ENCODE measurements at regions not wholly inside any gene's neighbourhood (a gene's known extent, or its start where the extent isn't known, plus 50 kb on each side); places are given as distances from the start of the nearest gene placed in this dataset.
"Not testable (repeated sequence)": the region's sequence is repeated elsewhere in the genome, so short reads cannot be mapped to it uniquely, and the experiment has no call there.

GRCh38 chr5:127133071-127133470 lies 59.8 kb upstream of the C5orf63 start:
- DNase-seq = no peak

DNA sequence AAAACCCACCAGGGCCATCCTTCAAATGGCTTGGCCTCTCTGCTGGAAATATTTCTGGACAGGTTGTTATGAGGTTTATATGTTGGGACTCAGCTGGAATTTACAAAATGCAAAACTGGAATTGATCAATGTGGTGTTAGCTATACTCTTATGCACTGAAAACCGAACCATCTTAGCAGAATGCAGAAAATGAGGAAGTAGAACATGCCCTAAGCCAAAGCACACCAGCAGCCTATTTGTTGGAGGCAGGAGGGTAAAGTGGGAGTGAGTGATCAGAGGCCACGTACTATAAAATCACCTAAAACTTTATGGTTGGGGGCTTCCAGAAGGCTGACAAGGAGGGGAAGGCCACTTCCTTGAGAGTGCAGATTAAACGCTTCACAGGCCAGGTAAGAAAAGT lies 63.6 kb upstream of the C5orf63 start:
- no peak for DNase-seq

DNA sequence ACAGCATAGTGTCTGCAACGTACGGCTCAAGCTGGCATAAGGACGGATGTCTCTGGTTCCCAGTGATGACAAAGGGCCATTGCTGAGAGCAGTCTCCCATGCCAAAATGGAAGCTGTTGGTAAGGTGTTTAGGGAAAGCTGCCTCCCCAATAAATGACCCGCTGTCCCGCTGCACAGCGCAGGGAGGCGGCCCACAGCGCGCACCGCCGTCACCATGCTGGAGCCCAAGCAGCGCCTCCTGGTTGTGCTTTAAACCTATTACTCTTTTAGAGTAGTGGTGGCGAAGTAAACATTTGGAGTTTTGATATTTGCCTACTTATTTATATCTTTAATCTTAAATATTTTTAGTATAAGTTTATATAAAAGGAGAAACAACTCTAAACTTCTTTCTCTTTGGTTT lies 70.4 kb upstream of the C5orf63 start:
- no peak for DNase-seq

DNA sequence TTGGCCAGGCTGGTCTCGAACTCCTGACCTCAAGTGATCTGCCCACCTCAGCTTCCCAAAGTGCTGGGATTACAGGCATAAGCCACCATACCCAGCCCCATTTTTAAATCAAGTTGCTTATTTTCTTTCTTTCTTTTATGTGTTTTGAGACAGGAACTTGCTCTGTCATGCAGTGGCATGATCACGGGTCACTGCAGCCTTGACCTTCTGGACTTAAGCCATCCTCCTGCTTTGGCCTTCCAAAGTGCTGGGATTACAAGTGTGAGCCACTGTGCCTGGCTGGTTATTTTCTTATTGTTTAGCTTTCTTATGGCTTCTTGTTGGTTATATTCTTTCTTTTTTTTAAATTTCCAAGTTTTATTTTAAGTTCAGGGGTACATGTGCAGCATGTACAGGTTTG lies 79.7 kb upstream of the C5orf63 start:
- DNase-seq = no peak

GRCh38 chr5:127153521-127153920 lies 80.2 kb upstream of the C5orf63 start:
- no peak for DNase-seq

DNA sequence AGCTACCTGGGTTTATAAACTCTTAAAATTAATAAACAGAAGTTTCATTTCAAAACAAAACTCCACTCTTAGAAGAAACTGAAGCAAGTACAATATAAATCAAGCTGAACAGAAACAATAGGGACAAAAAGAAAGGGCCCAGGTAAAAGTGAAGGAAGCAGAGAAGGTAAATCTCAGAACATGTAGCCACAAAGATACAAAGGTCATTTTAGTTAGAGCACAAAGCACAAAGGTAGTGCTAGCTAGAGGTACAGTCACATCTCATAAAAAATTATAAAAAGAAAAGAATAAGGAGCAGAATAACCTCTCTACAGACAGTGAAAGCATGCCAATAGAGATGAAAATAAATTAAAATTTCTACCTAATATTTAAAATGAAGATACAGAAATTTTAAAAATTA lies 90.4 kb upstream of the C5orf63 start:
- DNase-seq = no peak

DNA sequence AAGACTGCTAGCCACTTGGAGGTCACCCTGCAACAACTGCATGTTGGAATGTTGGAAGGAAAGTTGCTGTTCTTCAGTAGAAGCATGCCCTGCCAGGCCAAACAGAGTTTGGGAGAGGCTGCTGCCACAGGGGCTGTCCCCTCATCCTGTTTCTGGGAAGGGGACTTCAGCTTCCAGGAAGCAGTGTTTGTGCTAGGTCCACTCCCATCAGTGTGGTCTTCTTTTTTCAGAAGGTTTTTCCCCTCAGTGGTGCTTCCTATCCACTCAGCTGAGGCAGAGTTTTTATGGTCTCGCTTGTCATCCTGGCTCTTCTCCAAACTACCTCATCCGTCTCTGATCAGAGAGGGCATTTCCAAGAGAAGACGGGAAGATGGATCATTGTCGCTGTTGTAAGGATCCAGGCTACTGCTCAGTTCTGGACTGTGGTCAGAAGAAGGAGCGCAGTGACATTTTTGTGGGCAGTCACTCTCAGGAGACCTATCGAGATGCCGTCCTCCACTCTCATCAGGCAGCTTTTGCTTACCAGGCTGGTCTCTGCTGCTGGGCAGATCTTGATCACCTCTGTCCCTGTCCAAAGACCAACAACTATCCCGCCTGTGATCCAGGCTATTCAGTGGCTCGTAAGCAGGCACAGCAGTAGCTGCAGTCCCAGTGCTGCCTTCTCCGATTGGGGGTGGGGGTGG lies 97.8 kb upstream of the C5orf63 start:
- DNase-seq = no peak

- no peak for DNase-seq
Measured at GRCh38 chr5:127176769-127177168, 103.5 kb upstream of the C5orf63 start.

GRCh38 chr5:127182631-127183030 lies 108.0 kb upstream of the MEGF10 start:
- not testable (repeated sequence) for DNase-seq

DNA sequence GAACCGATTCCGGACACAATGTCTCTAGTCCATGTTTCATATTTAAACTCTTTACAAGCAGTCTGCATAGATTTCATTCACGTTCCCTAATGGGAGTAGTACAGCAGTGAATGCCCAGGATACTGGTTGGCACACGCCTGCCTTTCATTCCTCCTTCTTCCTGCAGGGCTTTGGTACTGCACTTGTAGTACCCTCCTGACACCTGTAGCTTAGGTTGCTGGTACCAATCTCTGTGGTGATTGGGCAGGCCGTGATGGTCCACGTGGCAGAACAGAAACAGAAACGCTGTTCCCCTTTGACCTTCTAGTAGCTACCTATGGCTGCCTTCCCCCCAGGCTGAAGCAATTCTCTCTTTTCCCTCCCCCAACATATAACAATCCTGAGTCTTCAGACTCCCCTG lies 107.3 kb upstream of the MEGF10 start:
- no peak for DNase-seq

GRCh38 chr5:127184851-127185250 lies 105.7 kb upstream of the MEGF10 start:
- no peak for DNase-seq

DNA sequence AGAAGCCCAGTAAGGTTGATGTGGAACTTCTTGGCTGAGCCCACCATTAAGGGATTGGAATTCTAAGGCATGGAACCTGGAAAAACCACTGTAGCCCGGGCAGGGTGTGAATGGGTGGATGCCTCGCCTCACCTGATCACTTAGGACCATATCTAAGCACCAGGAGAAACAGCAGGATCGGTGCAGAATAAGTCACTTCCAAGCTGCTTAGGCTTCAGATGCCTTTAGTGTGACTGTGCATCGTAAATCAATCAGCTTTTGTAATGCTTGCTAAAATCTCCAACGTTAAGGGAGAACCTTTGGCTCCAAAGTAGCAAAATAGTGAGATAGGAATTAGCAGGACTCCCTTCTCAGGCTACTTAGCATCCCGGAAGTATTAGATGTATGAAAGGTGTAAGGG lies 103.9 kb upstream of the MEGF10 start:
- no peak for DNase-seq

- DNase-seq = no peak
Measured at GRCh38 chr5:127187706-127188105, 102.9 kb upstream of the MEGF10 start.

DNA sequence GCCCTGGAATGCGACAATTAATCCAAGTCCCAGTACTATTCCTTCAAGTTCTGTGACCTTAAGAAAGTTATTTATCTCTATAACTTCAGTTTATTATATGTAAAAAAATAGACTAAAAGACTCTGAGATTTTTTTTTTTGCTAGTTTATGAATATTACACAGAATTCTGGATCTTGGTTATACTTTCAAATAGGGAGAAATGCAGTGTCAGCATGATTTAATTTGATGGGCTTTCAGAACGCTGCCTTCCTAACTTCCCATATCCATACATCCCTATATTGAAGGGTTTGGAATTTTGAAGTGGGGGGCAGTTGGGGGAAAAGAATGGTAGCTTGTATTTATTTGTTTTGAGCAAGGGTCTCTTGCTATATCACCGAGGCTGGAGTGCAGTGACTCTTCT lies 98.4 kb upstream of the MEGF10 start:
- DNase-seq = no peak

DNA sequence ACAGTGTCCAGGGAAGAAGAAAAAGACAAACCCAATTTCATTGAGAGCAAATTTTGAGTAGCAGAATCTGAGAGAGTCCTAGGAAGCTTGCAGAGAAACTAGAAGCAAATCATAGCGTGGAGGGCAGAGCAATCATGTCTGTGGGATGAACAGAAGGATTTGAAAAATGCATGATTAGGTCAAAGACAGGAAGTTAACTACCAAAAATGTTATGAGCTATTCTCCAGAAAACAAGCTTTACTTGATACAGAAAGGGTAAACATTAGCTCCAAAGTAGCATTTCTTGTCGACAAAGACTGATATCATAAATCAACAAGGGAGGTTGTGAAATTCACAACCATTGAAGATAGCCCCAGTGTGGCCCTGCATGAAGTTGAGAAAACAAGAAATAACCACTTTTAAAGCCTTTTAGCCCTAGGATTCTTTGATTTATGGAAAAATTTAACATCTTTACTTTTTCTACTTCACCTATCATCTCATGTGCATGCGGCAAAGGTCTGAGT lies 97.7 kb upstream of the MEGF10 start:
- DNase-seq = no peak

DNA sequence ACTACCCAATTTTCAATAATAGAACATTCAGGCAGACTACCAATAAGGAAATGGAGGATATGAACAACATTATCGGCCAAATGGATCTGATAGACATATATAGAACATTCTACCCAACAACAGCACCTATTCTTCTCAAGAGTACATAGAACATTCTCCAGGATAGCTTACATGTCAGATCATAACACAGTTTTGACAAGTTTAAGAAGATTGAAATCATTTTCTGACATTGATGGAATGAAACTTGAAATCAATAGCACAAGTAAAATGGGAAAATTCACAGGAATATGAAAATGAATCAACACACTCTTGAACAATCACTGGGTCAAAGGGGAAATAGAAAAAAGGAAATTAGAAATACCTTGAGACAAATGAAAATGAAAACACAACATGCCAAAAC lies 94.6 kb upstream of the MEGF10 start:
- DNase-seq = no peak

DNA sequence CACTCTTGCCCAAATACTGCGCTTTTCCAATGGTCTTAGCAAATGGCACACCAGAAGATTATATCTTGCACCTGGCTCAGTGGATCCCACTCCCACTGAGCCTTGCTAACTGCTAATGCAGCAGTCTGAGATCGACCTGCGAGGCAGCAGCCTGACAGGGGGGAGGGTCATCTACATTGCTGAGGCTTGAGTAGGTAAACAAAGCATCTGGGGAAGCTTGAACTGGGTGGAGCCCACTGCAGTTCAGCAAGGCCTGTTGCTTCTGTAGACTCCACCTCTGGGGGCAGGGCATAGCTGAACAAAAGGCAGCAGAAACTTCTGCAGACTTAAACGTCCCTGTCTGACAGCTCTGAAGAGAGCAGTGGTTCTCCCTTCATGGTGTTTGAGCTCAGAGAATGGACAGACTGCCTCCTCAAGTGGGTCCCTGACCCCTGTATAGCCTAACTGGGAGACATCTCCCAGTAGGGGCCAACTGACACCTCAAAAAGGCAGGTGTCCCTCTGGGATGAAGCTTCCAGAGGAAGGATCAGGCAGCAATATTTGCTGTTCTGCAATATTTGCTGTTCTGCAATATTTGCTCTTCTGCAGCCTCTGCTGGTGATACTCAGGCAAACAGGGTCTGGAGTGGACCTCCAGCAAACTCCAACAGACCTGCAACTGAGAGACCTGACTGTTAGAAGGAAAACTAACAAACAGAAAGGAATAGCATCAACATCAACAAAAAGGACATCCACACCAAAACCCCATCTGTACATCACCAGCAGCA lies 93.0 kb upstream of the MEGF10 start:
- not testable (repeated sequence) for DNase-seq

- not testable (repeated sequence) for DNase-seq
Measured at GRCh38 chr5:127202738-127203137, 87.9 kb upstream of the MEGF10 start.

DNA sequence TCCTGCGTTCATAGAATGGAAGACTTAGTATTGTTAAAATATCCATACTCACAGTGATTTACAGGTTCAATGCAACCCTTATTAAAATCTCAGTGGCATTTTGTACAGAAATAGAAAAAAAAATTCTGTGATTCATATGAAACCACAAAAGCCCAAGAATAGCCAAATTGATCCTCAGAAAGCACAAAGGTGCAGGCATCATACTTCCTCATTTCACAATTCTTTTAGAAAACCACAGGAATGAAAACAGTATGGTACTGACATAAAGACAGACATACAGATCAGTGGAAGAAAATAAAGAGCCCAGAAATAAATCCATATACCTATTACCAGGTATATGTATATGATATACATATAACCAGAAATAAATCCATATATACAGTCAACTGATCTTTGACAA lies 86.8 kb upstream of the MEGF10 start:
- DNase-seq = no peak

DNA sequence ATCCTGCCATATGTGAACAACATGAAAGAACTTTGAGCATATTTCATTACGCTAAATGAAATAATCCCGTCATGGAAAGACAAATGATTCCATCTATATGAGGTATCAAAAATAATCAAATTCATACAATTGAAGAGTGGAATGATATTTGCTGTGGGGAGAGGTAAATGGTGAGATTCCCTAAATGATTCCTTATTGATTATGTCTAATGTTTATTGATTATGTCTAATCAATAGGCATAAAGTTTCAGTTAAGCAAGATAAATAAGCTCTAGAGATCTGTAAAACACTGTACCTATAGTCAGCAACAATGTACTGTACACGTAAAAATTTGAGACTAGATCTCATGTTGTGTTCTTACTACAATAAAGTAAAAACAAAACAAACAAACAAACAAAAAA lies 85.4 kb upstream of the MEGF10 start:
- DNase-seq = no peak

DNA sequence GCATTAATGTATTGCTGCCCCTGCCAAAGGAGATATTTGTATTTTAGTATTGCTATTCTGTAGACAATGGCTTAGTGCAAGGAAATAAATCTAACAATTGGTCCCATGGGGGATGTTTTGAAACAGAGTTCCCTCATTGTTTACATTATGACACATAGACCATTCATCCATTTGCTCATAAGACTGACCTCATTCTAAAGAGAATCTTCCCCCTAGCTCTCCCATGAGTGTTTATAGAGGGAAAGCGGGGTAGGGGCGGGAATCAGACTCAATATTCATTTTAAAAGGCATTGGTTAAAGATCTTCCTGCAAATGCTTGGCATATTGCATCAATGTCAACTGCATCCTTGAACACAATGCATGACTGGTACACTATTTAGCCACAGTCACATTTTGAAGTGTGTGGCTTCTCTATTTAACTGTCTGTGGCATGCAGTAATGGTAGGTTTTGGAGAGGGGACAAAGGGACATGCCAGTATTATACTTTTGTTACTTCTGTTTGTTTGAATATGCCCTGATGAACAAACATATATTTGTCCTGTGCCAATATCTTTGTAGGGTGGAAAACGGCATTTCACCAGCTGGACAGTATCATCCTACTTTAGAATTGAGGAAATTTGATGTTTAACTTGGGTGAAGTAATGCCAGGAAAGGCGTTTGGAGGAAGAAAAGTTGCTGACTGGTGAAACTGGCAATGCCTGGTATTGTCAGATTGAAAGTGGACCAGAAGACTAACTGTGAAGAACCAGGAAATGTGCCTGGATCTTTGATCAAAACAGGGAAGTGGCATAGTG lies 84.1 kb upstream of the MEGF10 start:
- DNase-seq = peak in 1 of 2 experiments; percentile 33

- DNase-seq = no peak
Measured at GRCh38 chr5:127210042-127210441, 80.6 kb upstream of the MEGF10 start.

- no peak for DNase-seq
Measured at GRCh38 chr5:127213231-127213630, 77.4 kb upstream of the MEGF10 start.

GRCh38 chr5:127216143-127216542 lies 74.5 kb upstream of the MEGF10 start:
- no peak for DNase-seq

Data from NCI-H1930 (cell line).